ENCODE measurements at regions not wholly inside any gene's neighbourhood (a gene's known extent, or its start where the extent isn't known, plus 50 kb on each side); places are given as distances from the start of the nearest gene placed in this dataset.
"Not testable (repeated sequence)": the region's sequence is repeated elsewhere in the genome, so short reads cannot be mapped to it uniquely, and the experiment has no call there.

- DNase-seq (ENCODE audit: low read depth in 2 of 2), result no peak
These were observed 226.0 kb upstream of the PTGER4 start for GRCh38 chr5:40453689-40454088.

DNA sequence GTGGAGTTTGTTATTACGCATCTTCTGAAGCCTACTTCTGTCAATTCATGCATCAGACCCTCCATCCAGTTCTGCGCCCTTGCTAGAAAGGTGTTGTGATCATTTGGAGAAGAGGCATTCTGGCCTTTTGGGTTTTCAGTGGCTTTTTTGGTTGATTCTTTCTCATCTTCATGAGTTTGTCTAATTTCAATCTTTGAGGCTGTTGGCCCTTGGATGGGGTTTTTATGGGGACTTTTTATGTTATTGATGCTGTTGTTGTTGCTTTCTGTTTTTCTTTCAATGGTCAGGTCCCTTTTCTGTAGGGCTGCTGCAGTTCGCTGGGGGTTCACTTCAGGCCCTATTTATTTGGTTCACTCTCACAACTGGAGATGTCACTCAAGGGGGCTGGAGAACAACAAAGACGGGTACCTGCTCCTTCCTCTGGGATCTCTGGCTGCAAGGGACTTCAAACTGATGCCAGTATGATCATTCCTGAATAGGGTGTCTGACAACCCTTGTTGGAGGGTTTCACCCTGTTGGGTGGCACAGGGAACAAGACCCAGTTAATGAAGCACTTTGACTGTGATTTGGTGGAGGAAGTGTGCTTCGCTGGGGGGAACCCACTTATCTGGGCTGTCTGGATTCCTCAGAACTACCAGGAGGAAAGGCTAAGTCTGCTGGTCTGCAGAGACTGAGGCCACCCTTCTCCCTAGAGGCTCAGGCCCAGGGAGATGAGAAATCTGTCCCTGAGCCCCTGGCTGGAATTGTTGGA, 226.7 kb upstream of the PTGER4 start:
- DNase-seq (ENCODE audit: low read depth in 2 of 2), result no peak

DNA sequence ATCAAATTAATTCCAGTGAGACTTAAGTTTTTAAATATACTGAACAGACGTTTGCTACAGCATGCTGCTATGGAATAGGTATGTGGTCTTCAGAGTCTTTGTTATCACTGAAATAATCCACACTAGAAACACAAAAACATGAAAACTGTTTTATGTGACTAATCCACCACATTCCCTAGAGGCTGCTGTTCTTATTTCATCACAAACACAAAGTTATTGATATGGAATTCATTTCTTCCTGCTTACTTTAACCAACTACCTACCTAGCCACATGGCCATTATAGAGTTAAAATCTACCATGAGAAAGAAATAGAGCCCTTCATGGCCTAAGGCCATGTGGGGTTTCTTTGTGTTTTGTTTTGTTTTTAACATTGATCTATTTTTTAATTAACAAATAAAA, 232.3 kb upstream of the PTGER4 start:
- no peak for DNase-seq (ENCODE audit: low read depth in 2 of 2)

DNA sequence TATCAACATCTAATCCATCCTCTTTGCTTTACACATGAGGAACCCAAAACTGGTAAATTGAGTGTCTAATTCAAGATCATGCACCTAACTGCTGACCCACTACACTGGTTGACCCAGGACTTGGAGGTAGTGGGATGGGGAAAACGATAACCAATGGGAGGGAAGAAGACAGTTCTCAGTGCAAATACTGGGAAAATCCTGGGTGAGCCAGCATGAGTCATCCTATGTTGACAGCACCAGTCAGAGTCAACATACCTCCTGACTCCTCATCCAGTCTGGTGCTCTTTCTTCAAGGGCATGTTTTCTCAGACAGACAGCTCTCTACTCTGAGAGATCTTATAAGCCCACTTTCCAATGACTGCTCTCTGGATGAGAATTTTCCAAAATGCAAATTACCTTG, 232.8 kb upstream of the PTGER4 start:
- DNase-seq (ENCODE audit: low read depth in 2 of 2), result no peak

DNA sequence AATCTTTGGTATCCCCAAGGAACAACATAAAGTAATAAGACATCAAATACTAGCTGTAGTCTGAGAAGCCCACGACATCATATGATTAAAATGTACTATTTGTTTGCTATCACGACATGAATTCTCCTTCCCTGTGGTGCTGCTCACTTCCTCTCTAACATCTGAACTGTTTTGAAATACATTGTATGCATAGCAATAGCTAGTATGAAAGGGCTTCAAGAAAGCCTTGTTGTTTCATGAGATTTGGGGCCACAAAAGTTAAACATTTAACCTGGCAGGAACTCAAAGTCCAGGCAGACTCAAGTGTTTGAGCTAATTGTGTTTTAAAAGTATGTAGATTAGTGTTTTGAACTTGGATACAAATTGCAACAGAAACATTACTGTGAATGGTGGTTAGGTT, 237.4 kb upstream of the PTGER4 start:
- DNase-seq (ENCODE audit: low read depth in 2 of 2), result no peak

DNA sequence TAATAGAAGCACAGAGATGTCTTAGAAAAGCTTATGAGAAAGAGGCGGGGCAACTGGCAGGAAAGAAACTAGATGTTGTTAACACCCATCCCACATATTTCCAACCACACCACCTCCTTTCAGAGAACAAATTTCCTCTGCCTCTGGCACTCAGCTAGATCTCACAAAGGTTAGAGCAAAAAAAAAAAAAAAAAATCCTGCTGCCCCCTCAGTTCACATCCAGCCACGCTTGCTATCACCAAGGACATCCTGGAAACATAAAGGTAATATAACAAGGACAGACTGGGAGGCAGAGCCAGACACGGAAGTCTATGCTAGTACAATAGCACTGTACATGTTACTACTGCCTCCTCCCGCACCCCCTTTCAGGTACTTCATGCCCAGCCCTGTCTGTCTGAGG, 238.0 kb upstream of the PTGER4 start:
- peak in 1 of 2 donors; percentile 17 for DNase-seq (ENCODE audit: low read depth in 2 of 2)

GRCh38 chr5:40440746-40441145, 239.0 kb upstream of the PTGER4 start:
- no peak for DNase-seq (ENCODE audit: low read depth in 2 of 2)

- DNase-seq (ENCODE audit: low read depth in 2 of 2), result not testable (repeated sequence)
These were observed 240.6 kb upstream of the PTGER4 start for GRCh38 chr5:40439103-40439502.

GRCh38 chr5:40438646-40439045, 241.1 kb upstream of the PTGER4 start:
- not testable (repeated sequence) for DNase-seq (ENCODE audit: low read depth in 2 of 2)

GRCh38 chr5:40437452-40437861, 242.3 kb upstream of the PTGER4 start:
- DNase-seq (ENCODE audit: low read depth in 2 of 2), result peak; percentile 11 to 24

- DNase-seq (ENCODE audit: low read depth in 2 of 2), result no peak
These were observed 243.0 kb upstream of the PTGER4 start for GRCh38 chr5:40436535-40437237.

- not testable (repeated sequence) for DNase-seq (ENCODE audit: low read depth in 2 of 2)
These were observed 244.0 kb upstream of the PTGER4 start for GRCh38 chr5:40435706-40436105.

DNA sequence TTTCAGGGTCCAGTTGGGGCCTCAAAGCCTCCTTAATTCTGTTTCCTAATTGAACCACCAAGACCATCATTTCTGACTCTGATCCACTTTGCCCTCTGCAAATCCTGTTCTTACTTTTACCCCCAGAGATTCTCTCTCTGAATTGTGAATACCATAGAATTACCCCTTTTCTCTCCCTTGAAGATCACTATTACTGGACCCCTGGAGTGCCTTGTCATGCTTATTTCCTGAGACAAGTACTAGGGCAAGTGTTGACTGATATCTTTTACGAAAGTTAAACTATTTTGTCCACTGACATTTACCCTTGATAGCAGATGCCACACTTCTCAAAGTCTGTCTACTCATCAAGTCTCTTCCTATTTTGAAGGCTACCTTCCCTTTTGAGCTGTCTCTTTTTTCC, 246.9 kb upstream of the PTGER4 start:
- no peak for DNase-seq (ENCODE audit: low read depth in 2 of 2)

GRCh38 chr5:40431734-40432133, 248.0 kb upstream of the PTGER4 start:
- DNase-seq (ENCODE audit: low read depth in 2 of 2), result no peak

GRCh38 chr5:40430101-40430710, 249.5 kb upstream of the PTGER4 start:
- DNase-seq (ENCODE audit: low read depth in 2 of 2), result no peak

- no peak for DNase-seq (ENCODE audit: low read depth in 2 of 2)
These were observed 250.2 kb upstream of the PTGER4 start for GRCh38 chr5:40429258-40430100.

DNA sequence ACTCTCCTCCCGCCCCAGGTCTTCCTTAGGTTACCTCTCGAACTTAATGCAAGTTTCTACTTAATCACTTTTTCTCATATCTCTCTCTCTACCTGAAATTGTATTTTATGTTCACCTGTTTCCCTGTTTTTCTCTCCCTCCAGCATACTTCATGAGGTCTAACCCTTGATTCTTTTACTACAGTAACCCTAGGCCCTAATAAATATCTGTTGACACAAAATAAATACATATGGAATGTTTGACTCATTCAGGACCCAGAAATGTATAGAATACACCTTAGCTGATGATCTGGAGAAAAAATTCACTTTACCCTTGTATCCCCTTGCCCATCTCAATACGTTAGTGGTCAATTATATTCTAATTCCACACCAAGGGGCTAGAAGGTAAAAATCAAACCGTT, 250.9 kb upstream of the PTGER4 start:
- no peak for DNase-seq (ENCODE audit: low read depth in 2 of 2)

GRCh38 chr5:40428126-40428525, 251.6 kb upstream of the PTGER4 start:
- DNase-seq (ENCODE audit: low read depth in 2 of 2), result no peak

DNA sequence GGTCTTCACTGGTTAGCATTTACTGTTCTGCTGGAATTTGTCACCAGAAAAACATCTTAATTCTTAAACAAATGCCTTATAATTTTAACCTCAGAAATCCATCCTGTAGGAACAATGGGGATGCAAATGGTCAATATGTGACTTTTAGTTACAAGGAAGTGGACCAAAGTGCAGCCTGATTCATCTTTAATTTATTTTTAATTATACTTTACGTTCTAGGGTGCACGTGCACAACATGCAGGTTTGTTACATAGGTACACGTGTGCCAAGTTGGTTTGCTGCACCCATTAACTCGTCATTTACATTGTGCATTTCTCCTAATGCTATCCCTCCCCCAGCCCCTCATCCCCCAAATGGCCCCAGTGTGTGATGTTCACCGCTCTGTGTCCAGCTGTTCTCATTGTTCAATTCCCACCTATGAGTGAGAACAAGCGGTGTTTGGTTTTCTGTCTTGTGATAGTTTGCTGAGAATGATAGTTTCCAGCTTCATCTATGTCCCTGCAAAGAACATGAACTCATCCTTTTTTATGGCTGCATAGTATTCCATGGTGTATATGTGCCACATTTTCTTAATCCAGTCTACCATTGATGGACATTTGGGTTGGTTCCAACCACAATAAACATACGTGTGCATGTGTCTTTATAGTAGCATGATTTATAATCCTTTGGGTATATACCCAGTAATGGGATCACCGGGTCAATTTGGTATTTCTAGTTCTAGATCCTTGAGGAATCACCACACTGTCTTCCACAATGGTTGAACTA, 262.5 kb upstream of the PTGER4 start:
- DNase-seq (ENCODE audit: low read depth in 2 of 2), result not testable (repeated sequence)

DNA sequence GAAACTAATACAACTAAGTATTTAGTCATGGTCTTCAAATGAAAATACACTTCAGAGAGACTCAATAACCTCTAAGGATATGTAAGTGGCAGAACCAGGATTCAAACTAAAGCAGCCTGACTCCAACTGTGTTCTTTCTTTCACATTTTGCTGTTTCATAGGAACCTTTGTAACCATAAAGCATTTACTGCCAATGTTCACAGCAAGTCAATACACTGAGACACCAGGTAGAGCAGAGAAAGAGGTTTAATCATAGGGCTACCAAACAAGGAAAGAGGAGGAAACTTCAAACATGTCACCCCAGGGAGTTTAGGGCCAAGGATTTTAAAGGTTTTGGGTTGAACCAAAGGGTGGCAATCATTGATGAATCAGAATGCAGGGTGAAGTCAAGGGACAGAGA, 263.1 kb upstream of the PTGER4 start:
- DNase-seq (ENCODE audit: low read depth in 2 of 2), result no peak

GRCh38 chr5:40416098-40416497, 263.6 kb upstream of the PTGER4 start:
- no peak for DNase-seq (ENCODE audit: low read depth in 2 of 2)

All from stimulated activated CD8-positive, alpha-beta memory T cell treated with anti-CD3 and anti-CD28 coated beads, Interleukin-7, amount 100 ng/mL, for 1 hour (primary cell).